ENCODE measurements at regions not wholly inside any gene's neighbourhood (a gene's known extent, or its start where the extent isn't known, plus 50 kb on each side); places are given as distances from the start of the nearest gene placed in this dataset.

- 78% methylated on average over 1 of the region's 1 CpG for WGBS (ENCODE audit: low lambda C conversion rate, missing lambda C conversion rate)
- no peaks in the 10 kb centered on the region for H3K36me3 ChIP-seq (replicated peaks; ENCODE audit: insufficient read depth, low read depth)
- DNase-seq (ENCODE audit: low spot score): no peak
- H4K20me1 ChIP-seq (ENCODE audit: insufficient read depth, poor library complexity, severe bottlenecking): no peaks in the 10 kb centered on the region
- no peak overlapping the region for H2AFZ ChIP-seq
- no peak overlapping the region for H3K27ac ChIP-seq
- H3K9me2 ChIP-seq (replicated peaks; ENCODE audit: insufficient read depth): no peaks in the 10 kb centered on the region
- H3K79me2 ChIP-seq: no peaks in the 10 kb centered on the region
- no peak overlapping the region for H3K4me2 ChIP-seq
- H3K27me3 ChIP-seq: no peaks in the 10 kb centered on the region
- no peaks in the 10 kb centered on the region for H3K4me1 ChIP-seq (ENCODE audit: insufficient read depth)
- H3K9me3 ChIP-seq (ENCODE audit: low read depth): no peaks in the 10 kb centered on the region
- TF ChIP-seq EZH2 (IDR thresholded peaks at IDR 0.05; ENCODE audit: borderline replicate concordance): no peak
- no peak for TF ChIP-seq CTCF (IDR thresholded peaks at IDR 0.05; ENCODE audit: poor library complexity)
- no peak for TF ChIP-seq EZH2phosphoT487 (IDR thresholded peaks at IDR 0.05; ENCODE audit: low read depth, severe bottlenecking, unreplicated experiment)
- no peak overlapping the region for H3K4me3 ChIP-seq
Observed at GRCh38 chr9:11241779-11242178, 629.0 kb upstream of the PTPRD start.

- no peak for TF ChIP-seq EZH2phosphoT487 (IDR thresholded peaks at IDR 0.05; ENCODE audit: low read depth, severe bottlenecking, unreplicated experiment)
- TF ChIP-seq EZH2 (IDR thresholded peaks at IDR 0.05; ENCODE audit: borderline replicate concordance): no peak
- TF ChIP-seq CTCF (IDR thresholded peaks at IDR 0.05; ENCODE audit: poor library complexity): no peak
- Histone ChIP-seq H3K4me2 (no peak overlapping the region), H3K4me3 (no peak overlapping the region), H3K27me3 (no peaks in the 10 kb centered on the region), H3K36me3 (replicated peaks; ENCODE audit: insufficient read depth, low read depth) (no peaks in the 10 kb centered on the region), H3K9me2 (replicated peaks; ENCODE audit: insufficient read depth) (no peaks in the 10 kb centered on the region), H3K79me2 (no peaks in the 10 kb centered on the region), H3K27ac (peak overlapping the region; percentile 44), H4K20me1 (ENCODE audit: insufficient read depth, poor library complexity, severe bottlenecking) (no peaks in the 10 kb centered on the region), H2AFZ (no peak overlapping the region), H3K4me1 (ENCODE audit: insufficient read depth) (peaks cover 5% of the 10 kb centered on the region), H3K9me3 (ENCODE audit: low read depth) (peaks cover 3% of the 10 kb centered on the region)
- WGBS (ENCODE audit: low lambda C conversion rate, missing lambda C conversion rate): 0% methylated on average over 1 of the region's 1 CpG
- DNase-seq (ENCODE audit: low spot score): peak; percentile 37
Observed at GRCh38 chr9:11257992-11258391, 645.2 kb upstream of the PTPRD start.

GRCh38 chr9:11269036-11269435 is 656.2 kb upstream of the PTPRD start:
- no peak overlapping the region for H3K4me3 ChIP-seq
- H4K20me1 ChIP-seq (ENCODE audit: insufficient read depth, poor library complexity, severe bottlenecking): no peaks in the 10 kb centered on the region
- no peak overlapping the region for H3K4me2 ChIP-seq
- H3K9me2 ChIP-seq (replicated peaks; ENCODE audit: insufficient read depth): no peaks in the 10 kb centered on the region
- no peak for DNase-seq (ENCODE audit: low spot score)
- H3K36me3 ChIP-seq (replicated peaks; ENCODE audit: insufficient read depth, low read depth): no peaks in the 10 kb centered on the region
- H3K79me2 ChIP-seq: no peaks in the 10 kb centered on the region
- no peaks in the 10 kb centered on the region for H3K27me3 ChIP-seq
- no peak overlapping the region for H2AFZ ChIP-seq
- TF ChIP-seq EZH2 (IDR thresholded peaks at IDR 0.05; ENCODE audit: borderline replicate concordance) (no peak), CTCF (IDR thresholded peaks at IDR 0.05; ENCODE audit: poor library complexity) (no peak), EZH2phosphoT487 (IDR thresholded peaks at IDR 0.05; ENCODE audit: low read depth, severe bottlenecking, unreplicated experiment) (no peak)
- no peaks in the 10 kb centered on the region for H3K9me3 ChIP-seq (ENCODE audit: low read depth)
- no peak overlapping the region for H3K27ac ChIP-seq
- H3K4me1 ChIP-seq (ENCODE audit: insufficient read depth): no peaks in the 10 kb centered on the region
- WGBS (ENCODE audit: low lambda C conversion rate, missing lambda C conversion rate): 51% methylated on average over 3 of the region's 3 CpGs

Measured in hepatocyte (in vitro differentiated cells).